ENCODE measurements at regions not wholly inside any gene's neighbourhood (a gene's known extent, or its start where the extent isn't known, plus 50 kb on each side); places are given as distances from the start of the nearest gene placed in this dataset.

- TF ChIP-seq POLR2AphosphoS5 (IDR thresholded peaks at IDR 0.05; ENCODE audit: low read depth, low read length) (no peak), FOXP2 (optimal IDR thresholded peaks at IDR 0.05; ENCODE audit: borderline replicate concordance, extremely low read depth, extremely low read length, insufficient read depth) (no peak), TAF1 (IDR thresholded peaks at IDR 0.05; ENCODE audit: borderline replicate concordance, insufficient read depth, low read length) (no peak)
- TF ChIP-seq, protein P1, sequence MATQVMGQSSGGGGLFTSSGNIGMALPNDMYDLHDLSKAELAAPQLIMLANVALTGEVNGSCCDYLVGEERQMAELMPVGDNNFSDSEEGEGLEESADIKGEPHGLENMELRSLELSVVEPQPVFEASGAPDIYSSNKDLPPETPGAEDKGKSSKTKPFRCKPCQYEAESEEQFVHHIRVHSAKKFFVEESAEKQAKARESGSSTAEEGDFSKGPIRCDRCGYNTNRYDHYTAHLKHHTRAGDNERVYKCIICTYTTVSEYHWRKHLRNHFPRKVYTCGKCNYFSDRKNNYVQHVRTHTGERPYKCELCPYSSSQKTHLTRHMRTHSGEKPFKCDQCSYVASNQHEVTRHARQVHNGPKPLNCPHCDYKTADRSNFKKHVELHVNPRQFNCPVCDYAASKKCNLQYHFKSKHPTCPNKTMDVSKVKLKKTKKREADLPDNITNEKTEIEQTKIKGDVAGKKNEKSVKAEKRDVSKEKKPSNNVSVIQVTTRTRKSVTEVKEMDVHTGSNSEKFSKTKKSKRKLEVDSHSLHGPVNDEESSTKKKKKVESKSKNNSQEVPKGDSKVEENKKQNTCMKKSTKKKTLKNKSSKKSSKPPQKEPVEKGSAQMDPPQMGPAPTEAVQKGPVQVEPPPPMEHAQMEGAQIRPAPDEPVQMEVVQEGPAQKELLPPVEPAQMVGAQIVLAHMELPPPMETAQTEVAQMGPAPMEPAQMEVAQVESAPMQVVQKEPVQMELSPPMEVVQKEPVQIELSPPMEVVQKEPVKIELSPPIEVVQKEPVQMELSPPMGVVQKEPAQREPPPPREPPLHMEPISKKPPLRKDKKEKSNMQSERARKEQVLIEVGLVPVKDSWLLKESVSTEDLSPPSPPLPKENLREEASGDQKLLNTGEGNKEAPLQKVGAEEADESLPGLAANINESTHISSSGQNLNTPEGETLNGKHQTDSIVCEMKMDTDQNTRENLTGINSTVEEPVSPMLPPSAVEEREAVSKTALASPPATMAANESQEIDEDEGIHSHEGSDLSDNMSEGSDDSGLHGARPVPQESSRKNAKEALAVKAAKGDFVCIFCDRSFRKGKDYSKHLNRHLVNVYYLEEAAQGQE (IDR thresholded peaks at IDR 0.05; ENCODE audit: insufficient read depth in 1 of 2, low read depth in 2 of 2, low read length in 2 of 2) = no peak
These were observed 431.9 kb downstream of the ANXA1 start for GRCh38 chr9:73583576-73583975.

Data from PFSK-1 (cell line).